ENCODE measurements at regions not wholly inside any gene's neighbourhood (a gene's known extent, or its start where the extent isn't known, plus 50 kb on each side); places are given as distances from the start of the nearest gene placed in this dataset.

GRCh38 chr7:4399596-4399995 lies 282.5 kb upstream of the FOXK1 start:
- no peak for DNase-seq (ENCODE audit: low spot score in 2 of 2)
- H3K9me3 Mint-ChIP-seq = peaks cover 10% of the 10 kb centered on the region
- no peak for ATAC-seq (replicated peaks; ENCODE audit: extremely low read depth, poor library complexity, severe bottlenecking)
- peaks cover 33% of the 10 kb centered on the region for H3K27me3 Mint-ChIP-seq
- H3K4me3 Mint-ChIP-seq = no peak overlapping the region
- H3K36me3 Mint-ChIP-seq (ENCODE audit: insufficient read depth) = no peaks in the 10 kb centered on the region
- H3K27ac Mint-ChIP-seq (ENCODE audit: low read depth) = no peak overlapping the region
- H3K4me1 Mint-ChIP-seq = no peaks in the 10 kb centered on the region

GRCh38 chr7:4406288-4407058 lies 275.6 kb upstream of the FOXK1 start:
- no peaks in the 10 kb centered on the region for H3K4me1 Mint-ChIP-seq
- H3K9me3 Mint-ChIP-seq = peaks cover 15% of the 10 kb centered on the region
- H3K4me3 Mint-ChIP-seq = no peak overlapping the region
- peaks cover 25% of the 10 kb centered on the region for H3K27me3 Mint-ChIP-seq
- DNase-seq (ENCODE audit: low spot score in 2 of 2) (no peak), ATAC-seq (replicated peaks; ENCODE audit: extremely low read depth, poor library complexity, severe bottlenecking) (no peak)
- H3K27ac Mint-ChIP-seq (ENCODE audit: low read depth) = no peak overlapping the region
- H3K36me3 Mint-ChIP-seq (ENCODE audit: insufficient read depth) = no peaks in the 10 kb centered on the region

GRCh38 chr7:4409946-4410345 lies 272.1 kb upstream of the FOXK1 start:
- Mint-ChIP-seq H3K27me3 (peaks cover under 1% of the 10 kb centered on the region), H3K4me1 (no peaks in the 10 kb centered on the region), H3K36me3 (ENCODE audit: insufficient read depth) (no peaks in the 10 kb centered on the region), H3K9me3 (peaks cover 6% of the 10 kb centered on the region), H3K27ac (ENCODE audit: low read depth) (no peak overlapping the region), H3K4me3 (no peak overlapping the region)
- DNase-seq (ENCODE audit: low spot score in 2 of 2) = no peak
- ATAC-seq (replicated peaks; ENCODE audit: extremely low read depth, poor library complexity, severe bottlenecking) = no peak

GRCh38 chr7:4416396-4417056 lies 265.6 kb upstream of the FOXK1 start:
- Mint-ChIP-seq H3K36me3 (ENCODE audit: insufficient read depth) (peaks cover 4% of the 10 kb centered on the region), H3K4me1 (no peaks in the 10 kb centered on the region), H3K9me3 (peaks cover 19% of the 10 kb centered on the region), H3K4me3 (no peak overlapping the region), H3K27ac (ENCODE audit: low read depth) (no peak overlapping the region), H3K27me3 (peaks cover 10% of the 10 kb centered on the region)
- ATAC-seq (replicated peaks; ENCODE audit: extremely low read depth, poor library complexity, severe bottlenecking) (no peak), DNase-seq (ENCODE audit: low spot score in 2 of 2) (no peak)

- Mint-ChIP-seq H3K27me3 (peaks cover 48% of the 10 kb centered on the region), H3K9me3 (peaks cover 5% of the 10 kb centered on the region), H3K36me3 (ENCODE audit: insufficient read depth) (no peaks in the 10 kb centered on the region), H3K4me3 (no peak overlapping the region), H3K4me1 (no peaks in the 10 kb centered on the region), H3K27ac (ENCODE audit: low read depth) (no peak overlapping the region)
- no peak for DNase-seq (ENCODE audit: low spot score in 2 of 2)
- ATAC-seq (replicated peaks; ENCODE audit: extremely low read depth, poor library complexity, severe bottlenecking) = no peak
Observed at GRCh38 chr7:4428526-4428925, 253.6 kb upstream of the FOXK1 start.

GRCh38 chr7:4430227-4430626 lies 251.9 kb upstream of the FOXK1 start:
- Mint-ChIP-seq H3K4me1 (no peaks in the 10 kb centered on the region), H3K27me3 (peaks cover 45% of the 10 kb centered on the region), H3K4me3 (no peak overlapping the region), H3K36me3 (ENCODE audit: insufficient read depth) (no peaks in the 10 kb centered on the region), H3K27ac (ENCODE audit: low read depth) (no peak overlapping the region), H3K9me3 (peaks cover 5% of the 10 kb centered on the region)
- DNase-seq (ENCODE audit: low spot score in 2 of 2) = no peak
- no peak for ATAC-seq (replicated peaks; ENCODE audit: extremely low read depth, poor library complexity, severe bottlenecking)

GRCh38 chr7:4434306-4434705 lies 247.8 kb upstream of the FOXK1 start:
- ATAC-seq (replicated peaks; ENCODE audit: extremely low read depth, poor library complexity, severe bottlenecking) (no peak), DNase-seq (ENCODE audit: low spot score in 2 of 2) (no peak)
- Mint-ChIP-seq H3K4me3 (no peak overlapping the region), H3K9me3 (peaks cover 5% of the 10 kb centered on the region), H3K27me3 (peaks cover 39% of the 10 kb centered on the region), H3K36me3 (ENCODE audit: insufficient read depth) (no peaks in the 10 kb centered on the region), H3K4me1 (no peaks in the 10 kb centered on the region), H3K27ac (ENCODE audit: low read depth) (no peak overlapping the region)

- Mint-ChIP-seq H3K9me3 (no peaks in the 10 kb centered on the region), H3K27ac (ENCODE audit: low read depth) (no peak overlapping the region), H3K27me3 (peaks cover 39% of the 10 kb centered on the region), H3K36me3 (ENCODE audit: insufficient read depth) (no peaks in the 10 kb centered on the region), H3K4me1 (no peaks in the 10 kb centered on the region), H3K4me3 (no peak overlapping the region)
- ATAC-seq (replicated peaks; ENCODE audit: extremely low read depth, poor library complexity, severe bottlenecking) (no peak), DNase-seq (ENCODE audit: low spot score in 2 of 2) (no peak)
Observed at GRCh38 chr7:4436361-4436895, 245.7 kb upstream of the FOXK1 start.

GRCh38 chr7:4436936-4437335 lies 245.2 kb upstream of the FOXK1 start:
- no peak for DNase-seq (ENCODE audit: low spot score in 2 of 2)
- H3K27ac Mint-ChIP-seq (ENCODE audit: low read depth) = no peak overlapping the region
- peaks cover 34% of the 10 kb centered on the region for H3K27me3 Mint-ChIP-seq
- no peaks in the 10 kb centered on the region for H3K36me3 Mint-ChIP-seq (ENCODE audit: insufficient read depth)
- no peaks in the 10 kb centered on the region for H3K9me3 Mint-ChIP-seq
- H3K4me3 Mint-ChIP-seq = no peak overlapping the region
- no peak for ATAC-seq (replicated peaks; ENCODE audit: extremely low read depth, poor library complexity, severe bottlenecking)
- H3K4me1 Mint-ChIP-seq = no peaks in the 10 kb centered on the region

GRCh38 chr7:4437916-4438315 lies 244.2 kb upstream of the FOXK1 start:
- H3K27ac Mint-ChIP-seq (ENCODE audit: low read depth) = no peak overlapping the region
- H3K4me1 Mint-ChIP-seq = no peaks in the 10 kb centered on the region
- DNase-seq (ENCODE audit: low spot score in 2 of 2) (no peak), ATAC-seq (replicated peaks; ENCODE audit: extremely low read depth, poor library complexity, severe bottlenecking) (no peak)
- H3K27me3 Mint-ChIP-seq = peaks cover 30% of the 10 kb centered on the region
- H3K9me3 Mint-ChIP-seq = no peaks in the 10 kb centered on the region
- H3K4me3 Mint-ChIP-seq = no peak overlapping the region
- no peaks in the 10 kb centered on the region for H3K36me3 Mint-ChIP-seq (ENCODE audit: insufficient read depth)

- H3K9me3 Mint-ChIP-seq = no peaks in the 10 kb centered on the region
- DNase-seq (ENCODE audit: low spot score in 2 of 2) (no peak), ATAC-seq (replicated peaks; ENCODE audit: extremely low read depth, poor library complexity, severe bottlenecking) (no peak)
- H3K4me1 Mint-ChIP-seq = no peaks in the 10 kb centered on the region
- no peak overlapping the region for H3K27ac Mint-ChIP-seq (ENCODE audit: low read depth)
- no peaks in the 10 kb centered on the region for H3K36me3 Mint-ChIP-seq (ENCODE audit: insufficient read depth)
- H3K27me3 Mint-ChIP-seq = peaks cover 30% of the 10 kb centered on the region
- H3K4me3 Mint-ChIP-seq = no peak overlapping the region
Observed at GRCh38 chr7:4438723-4439245, 243.3 kb upstream of the FOXK1 start.

GRCh38 chr7:4439444-4439843 lies 242.7 kb upstream of the FOXK1 start:
- Mint-ChIP-seq H3K4me1 (no peaks in the 10 kb centered on the region), H3K36me3 (ENCODE audit: insufficient read depth) (no peaks in the 10 kb centered on the region), H3K9me3 (no peaks in the 10 kb centered on the region), H3K27ac (ENCODE audit: low read depth) (no peak overlapping the region), H3K27me3 (peaks cover 30% of the 10 kb centered on the region), H3K4me3 (no peak overlapping the region)
- DNase-seq (ENCODE audit: low spot score in 2 of 2) (no peak), ATAC-seq (replicated peaks; ENCODE audit: extremely low read depth, poor library complexity, severe bottlenecking) (no peak)

- H3K9me3 Mint-ChIP-seq = peaks cover 8% of the 10 kb centered on the region
- no peak overlapping the region for H3K27ac Mint-ChIP-seq (ENCODE audit: low read depth)
- H3K27me3 Mint-ChIP-seq = peaks cover 12% of the 10 kb centered on the region
- DNase-seq (ENCODE audit: low spot score in 2 of 2) (no peak), ATAC-seq (replicated peaks; ENCODE audit: extremely low read depth, poor library complexity, severe bottlenecking) (no peak)
- no peaks in the 10 kb centered on the region for H3K4me1 Mint-ChIP-seq
- no peaks in the 10 kb centered on the region for H3K36me3 Mint-ChIP-seq (ENCODE audit: insufficient read depth)
- H3K4me3 Mint-ChIP-seq = no peak overlapping the region
Observed at GRCh38 chr7:4444106-4444505, 238.0 kb upstream of the FOXK1 start.
